IMR-90 (cell line): ENCODE measurements at regions not wholly inside any gene's neighbourhood (a gene's known extent, or its start where the extent isn't known, plus 50 kb on each side); places are given as distances from the start of the nearest gene placed in this dataset.

Experiments used
- ATAC-seq: fragments of 200-7000 bp; cut with Tn5 transposase; 2 replicates; pipeline ENCODE4 v1.9.1; 2020; ENCODE audit warnings: low read depth, mild to moderate bottlenecking, moderate library complexity
- BruUV-seq: library from RNA; stranded (reverse); fragments of 400-500 nt; replicated peaks from 2 replicates; lab custom pipeline; 2021; lab: Mats Ljungman, UMichigan
- CTCF ChIA-PET: fragments of 300-600 bp; formaldehyde crosslinking; extraction: SDS; loops from one replicate; lab custom pipeline; 2021; ENCODE audit warnings: antibody characterized with exemption; lab: Yijun Ruan, JAX
- POLR2A ChIA-PET: fragments of 300-600 bp; sonication (Branson Sonifier 250); formaldehyde crosslinking; loops from one replicate; lab custom pipeline; 2022; ENCODE audit warnings: antibody characterized with exemption; ENCODE audit not compliant: unreplicated experiment; lab: Charles Lee
- DNase-seq: peaks from one replicate; pipeline ENCODE4 v3.0.0; 2013
- H2AFZ ChIP-seq: replicated peaks from 2 replicates; pipeline ENCODE3; 2013; ENCODE audit warnings: low read length, mild to moderate bottlenecking; ENCODE audit not compliant: poor library complexity
- H2AK5ac ChIP-seq: 2 replicates; pipeline ENCODE4 v1.6.1; 2013; ENCODE audit warnings: low read depth, low read length, inconsistent platforms
- H2AK9ac ChIP-seq: replicated peaks from 2 replicates; pipeline ENCODE3; 2013; ENCODE audit warnings: mild to moderate bottlenecking, low read depth, low read length, moderate library complexity; ENCODE audit not compliant: poor library complexity
- H2BK120ac ChIP-seq: 2 replicates; pipeline ENCODE4 v1.6.1; 2013; ENCODE audit warnings: low read depth, low read length, inconsistent platforms
- H2BK15ac ChIP-seq: 3 replicates; pipeline ENCODE4 v1.6.1; 2013; ENCODE audit warnings: low read depth, low read length, inconsistent platforms
- H2BK20ac ChIP-seq: 2 replicates; pipeline ENCODE4 v1.6.1; 2013; ENCODE audit warnings: low read depth, mild to moderate bottlenecking, inconsistent platforms, low read length, moderate library complexity
- H2BK5ac ChIP-seq: 2 replicates; pipeline ENCODE4 v1.6.1; 2013; ENCODE audit warnings: mild to moderate bottlenecking, low read depth, low read length, inconsistent platforms; ENCODE audit not compliant: poor library complexity, severe bottlenecking
- H3K14ac ChIP-seq: replicated peaks from 2 replicates; pipeline ENCODE4 v1.6.1; 2013; ENCODE audit warnings: low read depth, low read length, inconsistent platforms
- H3K18ac ChIP-seq: 2 replicates; pipeline ENCODE4 v1.6.1; 2013; ENCODE audit warnings: low read depth, low read length, control low read depth
- H3K23ac ChIP-seq: 2 replicates; pipeline ENCODE4 v1.6.1; 2013; ENCODE audit warnings: low read depth, low read length, inconsistent platforms
- H3K27ac ChIP-seq: 2 replicates; pipeline ENCODE4 v1.5.1; 2013; ENCODE audit warnings: mild to moderate bottlenecking, control low read depth, low read length; ENCODE audit not compliant: insufficient read depth
- H3K27me3 ChIP-seq: 2 replicates; pipeline ENCODE4 v1.6.1; 2013; ENCODE audit warnings: low read length; ENCODE audit not compliant: control insufficient read depth, insufficient read depth
- H3K36me3 ChIP-seq: 2 replicates; pipeline ENCODE4 v1.6.1; 2013; ENCODE audit warnings: low read length, mixed read lengths; ENCODE audit not compliant: control insufficient read depth, insufficient read depth
- H3K4ac ChIP-seq: 2 replicates; pipeline ENCODE4 v1.6.1; 2013; ENCODE audit warnings: low read depth, low read length, inconsistent platforms
- H3K4me1 ChIP-seq: 2 replicates; pipeline ENCODE4 v1.6.1; 2013; ENCODE audit warnings: low read length, mixed read lengths; ENCODE audit not compliant: control insufficient read depth, insufficient read depth
- H3K4me2 ChIP-seq: 2 replicates; pipeline ENCODE4 v1.6.1; 2013; ENCODE audit warnings: low read depth, mild to moderate bottlenecking, control low read depth, low read length, moderate library complexity
- H3K4me3 ChIP-seq: 2 replicates; pipeline ENCODE4 v1.5.1; 2013; ENCODE audit warnings: low read depth, mild to moderate bottlenecking, control low read depth, low read length, moderate library complexity; ENCODE audit not compliant: insufficient read depth
- H3K56ac ChIP-seq: 2 replicates; pipeline ENCODE4 v1.6.1; 2013; ENCODE audit warnings: low read length, inconsistent platforms; ENCODE audit not compliant: insufficient read depth; ENCODE audit errors: extremely low read depth
- H3K79me1 ChIP-seq, 2 experiments: 2 replicates each; pipeline ENCODE4 v1.6.1; 2013; ENCODE audit warnings: low read length in 2 of 2, inconsistent platforms in 1 of 2, low read depth in 1 of 2
- H3K9ac ChIP-seq: 2 replicates; pipeline ENCODE4 v1.6.1; 2013; ENCODE audit warnings: low read depth, low read length, control low read depth
- H3K9me1 ChIP-seq: 2 replicates; pipeline ENCODE4 v1.6.1; 2013; ENCODE audit warnings: low read length, inconsistent platforms; ENCODE audit not compliant: insufficient read depth
- H3K9me3 ChIP-seq: 2 replicates; pipeline ENCODE4 v1.6.1; 2013; ENCODE audit warnings: low read length; ENCODE audit not compliant: control insufficient read depth, insufficient read depth
- H4K20me1 ChIP-seq: 2 replicates; pipeline ENCODE4 v1.6.1; 2013; ENCODE audit warnings: low read length, inconsistent platforms; ENCODE audit not compliant: insufficient read depth
- H4K5ac ChIP-seq: 2 replicates; pipeline ENCODE4 v1.6.1; 2013; ENCODE audit warnings: mild to moderate bottlenecking, low read depth, low read length, control low read depth
- H4K8ac ChIP-seq, 2 experiments: 2 replicates each; pipeline ENCODE4 v1.6.1; 2013; ENCODE audit warnings: low read depth in 2 of 2, low read length in 2 of 2, control low read depth in 1 of 2, inconsistent platforms in 1 of 2
- H4K91ac ChIP-seq: 2 replicates; pipeline ENCODE4 v1.6.1; 2013; ENCODE audit warnings: low read depth, low read length, inconsistent platforms; ENCODE audit not compliant: insufficient read depth
- BHLHE40 ChIP-seq: fragments of 150-350 bp; IDR thresholded peaks from 2 replicates; pipeline ENCODE4 v1.6.1; 2016; ENCODE audit warnings: mild to moderate bottlenecking, low read depth, low read length
- CEBPB ChIP-seq: IDR thresholded peaks from 2 replicates; pipeline ENCODE4 v1.6.1; 2012; ENCODE audit warnings: low read depth, low read length, improper control_type of control experiment
- FOS ChIP-seq: fragments of 150-350 bp; IDR thresholded peaks from 2 replicates; pipeline ENCODE4 v1.6.1; 2016; ENCODE audit warnings: low read depth, low read length
- SMC3 ChIP-seq: fragments of 150-350 bp; IDR thresholded peaks from 2 replicates; pipeline ENCODE4 v1.6.1; 2016; ENCODE audit warnings: low read depth, mild to moderate bottlenecking, antibody characterized with exemption, low read length, moderate library complexity
- WGBS, 2 experiments: methylation state at CpG; one replicate each; pipeline versions ENCODE4 v1.1.5 to v1.1.7; 2013; ENCODE audit warnings: missing lambda C conversion rate in 2 of 2; ENCODE audit not compliant: insufficient read length in 1 of 2; ENCODE audit errors: extremely low coverage in 2 of 2; 5-methylcytosine and 5-hydroxymethylcytosine counted together
- dilution Hi-C: fragments of 300-500 bp; cut with HindIII; formaldehyde crosslinking; loops from one replicate; pipeline ENCODE4 v1.14.3; 2018; ENCODE audit warnings: low sequenced_read_pairs; ENCODE audit not compliant: unreplicated experiment
- in situ Hi-C: fragments of 300-500 bp; cut with MboI; formaldehyde crosslinking; loops from 3 replicates; pipeline ENCODE4 v1.14.3; 2019; ENCODE audit warnings: low sequenced_read_pairs, inconsistent platforms, mixed read lengths
- intact Hi-C: fragments of 100-400 bp; cut with micrococcal nuclease; formaldehyde crosslinking; loops from 2 replicates; pipeline ENCODE4 v1.10.0; 2022
- TF ChIP-seq, protein P1 (sequence below): fragments of 150-350 bp; IDR thresholded peaks from 2 replicates; pipeline ENCODE4 v1.6.1; 2017; ENCODE audit warnings: mild to moderate bottlenecking, antibody characterized with exemption, low read length, low read depth

DNA sequence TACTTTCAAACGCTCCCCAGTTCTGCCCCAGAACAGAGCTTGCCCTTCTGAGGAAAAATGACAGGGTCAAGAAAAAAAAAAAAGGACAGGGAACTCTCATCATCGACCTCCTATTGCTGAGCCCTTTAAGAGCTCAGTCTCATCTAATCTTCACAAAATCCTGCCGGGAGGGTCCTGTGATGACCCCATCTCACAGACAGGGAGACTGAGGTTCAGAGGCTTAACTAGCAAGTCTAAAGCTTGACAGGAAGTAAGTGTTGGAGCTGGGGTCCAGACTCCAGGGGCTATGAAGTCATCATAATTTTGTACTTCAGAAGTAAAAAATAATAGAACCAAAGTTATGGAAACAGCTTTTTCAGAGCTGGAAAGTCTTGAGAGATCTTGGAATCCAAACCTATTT lies 171.1 kb upstream of the MYCN start:
- Histone ChIP-seq H2AK9ac (no peak overlapping the region), H3K9me3 (peaks cover 26% of the 10 kb centered on the region), H2BK120ac (no peak overlapping the region), H3K27ac (no peak overlapping the region), H3K14ac (no peak overlapping the region), H4K8ac (no peak overlapping the region), H3K4ac (no peak overlapping the region), H4K91ac (no peak overlapping the region), H3K4me2 (no peak overlapping the region), H2BK15ac (no peak overlapping the region), H3K9ac (no peak overlapping the region), H4K20me1 (no peaks in the 10 kb centered on the region), H4K5ac (no peak overlapping the region), H3K27me3 (no peaks in the 10 kb centered on the region), H3K56ac (no peak overlapping the region), H2AK5ac (no peak overlapping the region), H3K18ac (no peak overlapping the region), H2BK20ac (no peak overlapping the region), H3K4me1 (no peaks in the 10 kb centered on the region), H3K36me3 (no peaks in the 10 kb centered on the region), H3K4me3 (no peak overlapping the region), H3K79me1 (no peaks in the 10 kb centered on the region), H3K23ac (no peak overlapping the region), H2BK5ac (no peak overlapping the region), H3K9me1 (no peaks in the 10 kb centered on the region), H2AFZ (no peak overlapping the region)
- no CpG with 5 or more reads among the region's 3 CpGs for WGBS, 2 experiments
- TF ChIP-seq, protein P1, sequence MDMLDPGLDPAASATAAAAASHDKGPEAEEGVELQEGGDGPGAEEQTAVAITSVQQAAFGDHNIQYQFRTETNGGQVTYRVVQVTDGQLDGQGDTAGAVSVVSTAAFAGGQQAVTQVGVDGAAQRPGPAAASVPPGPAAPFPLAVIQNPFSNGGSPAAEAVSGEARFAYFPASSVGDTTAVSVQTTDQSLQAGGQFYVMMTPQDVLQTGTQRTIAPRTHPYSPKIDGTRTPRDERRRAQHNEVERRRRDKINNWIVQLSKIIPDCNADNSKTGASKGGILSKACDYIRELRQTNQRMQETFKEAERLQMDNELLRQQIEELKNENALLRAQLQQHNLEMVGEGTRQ = no peak
- TF ChIP-seq CEBPB (no peak), SMC3 (no peak), FOS (no peak), BHLHE40 (no peak)
- ChIA-PET POLR2A (no interaction called here), CTCF (no interaction called here)
- in situ Hi-C loops (no loop called here), intact Hi-C loops (no loop called here), dilution Hi-C loops (no loop called here)
- ATAC-seq (no peak), DNase-seq (no peak)
- no TSS peak for BruUV-seq
